ENCODE measurements at regions not wholly inside any gene's neighbourhood (a gene's known extent, or its start where the extent isn't known, plus 50 kb on each side); places are given as distances from the start of the nearest gene placed in this dataset.

DNA sequence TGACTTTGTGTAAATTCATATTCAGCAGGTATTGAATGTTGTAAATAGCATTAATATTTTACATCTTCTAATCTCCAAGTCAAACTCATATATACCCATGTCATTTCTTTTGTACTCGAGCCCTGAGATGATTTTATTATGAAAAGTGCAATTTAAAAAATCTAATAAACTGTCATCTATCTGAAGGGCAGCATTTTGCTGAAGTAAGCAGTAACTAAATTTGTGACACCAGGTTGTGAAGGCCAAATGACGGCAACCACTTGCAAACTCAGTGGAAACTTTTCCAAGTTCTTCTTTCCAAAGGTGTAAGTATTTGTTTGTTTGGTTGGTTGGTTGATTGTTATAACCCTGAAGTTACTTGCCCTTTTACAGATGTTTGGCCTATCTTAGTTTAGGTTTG, 188.3 kb downstream of the GPR37 start:
- DNase-seq (no peak), ATAC-seq (ENCODE audit: insufficient read depth, low read depth) (no peak)
- Histone ChIP-seq H3K36me3 (ENCODE audit: insufficient read depth, low read length) (no peaks in the 10 kb centered on the region), H4K20me1 (ENCODE audit: insufficient read depth, low read length) (no peaks in the 10 kb centered on the region), H3K9ac (ENCODE audit: low read depth, low read length) (no peak overlapping the region), H3K4me2 (ENCODE audit: insufficient read depth, low read length) (no peak overlapping the region), H2AFZ (ENCODE audit: low read depth, low read length) (no peak overlapping the region), H3K27me3 (ENCODE audit: insufficient read depth, low read length, poor library complexity) (no peaks in the 10 kb centered on the region), H3K27ac (ENCODE audit: low read length) (no peak overlapping the region), H3K4me1 (ENCODE audit: insufficient read depth, low read length) (no peaks in the 10 kb centered on the region), H3K79me2 (ENCODE audit: insufficient read depth, low read length) (no peaks in the 10 kb centered on the region), H3K9me3 (ENCODE audit: insufficient read depth, low read length, severe bottlenecking) (no peaks in the 10 kb centered on the region), H3K4me3 (ENCODE audit: low read depth in 1 of 2, low read length in 2 of 2) (no peak overlapping the region)
- no peak for TF ChIP-seq EZH2 (IDR thresholded peaks at IDR 0.05; ENCODE audit: borderline replicate concordance, low read depth, low read length, severe bottlenecking)
- TF ChIP-seq, protein P1, sequence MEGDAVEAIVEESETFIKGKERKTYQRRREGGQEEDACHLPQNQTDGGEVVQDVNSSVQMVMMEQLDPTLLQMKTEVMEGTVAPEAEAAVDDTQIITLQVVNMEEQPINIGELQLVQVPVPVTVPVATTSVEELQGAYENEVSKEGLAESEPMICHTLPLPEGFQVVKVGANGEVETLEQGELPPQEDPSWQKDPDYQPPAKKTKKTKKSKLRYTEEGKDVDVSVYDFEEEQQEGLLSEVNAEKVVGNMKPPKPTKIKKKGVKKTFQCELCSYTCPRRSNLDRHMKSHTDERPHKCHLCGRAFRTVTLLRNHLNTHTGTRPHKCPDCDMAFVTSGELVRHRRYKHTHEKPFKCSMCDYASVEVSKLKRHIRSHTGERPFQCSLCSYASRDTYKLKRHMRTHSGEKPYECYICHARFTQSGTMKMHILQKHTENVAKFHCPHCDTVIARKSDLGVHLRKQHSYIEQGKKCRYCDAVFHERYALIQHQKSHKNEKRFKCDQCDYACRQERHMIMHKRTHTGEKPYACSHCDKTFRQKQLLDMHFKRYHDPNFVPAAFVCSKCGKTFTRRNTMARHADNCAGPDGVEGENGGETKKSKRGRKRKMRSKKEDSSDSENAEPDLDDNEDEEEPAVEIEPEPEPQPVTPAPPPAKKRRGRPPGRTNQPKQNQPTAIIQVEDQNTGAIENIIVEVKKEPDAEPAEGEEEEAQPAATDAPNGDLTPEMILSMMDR (IDR thresholded peaks at IDR 0.05; ENCODE audit: borderline replicate concordance, extremely low read depth, low read length, poor library complexity, severe bottlenecking), result no peak

GRCh38 chr7:124575176-124575575, 190.4 kb downstream of the GPR37 start:
- H3K79me2 ChIP-seq (ENCODE audit: insufficient read depth, low read length), result no peaks in the 10 kb centered on the region
- no peaks in the 10 kb centered on the region for H3K9me3 ChIP-seq (ENCODE audit: insufficient read depth, low read length, severe bottlenecking)
- H3K27me3 ChIP-seq (ENCODE audit: insufficient read depth, low read length, poor library complexity), result no peaks in the 10 kb centered on the region
- H3K4me2 ChIP-seq (ENCODE audit: insufficient read depth, low read length), result no peak overlapping the region
- no peak overlapping the region for H3K4me3 ChIP-seq (ENCODE audit: low read depth in 1 of 2, low read length in 2 of 2)
- H3K4me1 ChIP-seq (ENCODE audit: insufficient read depth, low read length), result no peaks in the 10 kb centered on the region
- TF ChIP-seq, protein P1 (IDR thresholded peaks at IDR 0.05; ENCODE audit: borderline replicate concordance, extremely low read depth, low read length, poor library complexity, severe bottlenecking), result no peak
- TF ChIP-seq EZH2 (IDR thresholded peaks at IDR 0.05; ENCODE audit: borderline replicate concordance, low read depth, low read length, severe bottlenecking), result no peak
- H3K36me3 ChIP-seq (ENCODE audit: insufficient read depth, low read length), result no peaks in the 10 kb centered on the region
- no peak overlapping the region for H2AFZ ChIP-seq (ENCODE audit: low read depth, low read length)
- no peak overlapping the region for H3K27ac ChIP-seq (ENCODE audit: low read length)
- no peaks in the 10 kb centered on the region for H4K20me1 ChIP-seq (ENCODE audit: insufficient read depth, low read length)
- no peak overlapping the region for H3K9ac ChIP-seq (ENCODE audit: low read depth, low read length)
- DNase-seq (no peak), ATAC-seq (ENCODE audit: insufficient read depth, low read depth) (no peak)

GRCh38 chr7:124570558-124570957, 195.0 kb downstream of the GPR37 start:
- Histone ChIP-seq H3K4me2 (ENCODE audit: insufficient read depth, low read length) (no peak overlapping the region), H3K9me3 (ENCODE audit: insufficient read depth, low read length, severe bottlenecking) (no peaks in the 10 kb centered on the region), H3K9ac (ENCODE audit: low read depth, low read length) (no peak overlapping the region), H4K20me1 (ENCODE audit: insufficient read depth, low read length) (no peaks in the 10 kb centered on the region), H3K4me3 (ENCODE audit: low read depth in 1 of 2, low read length in 2 of 2) (no peak overlapping the region), H3K4me1 (ENCODE audit: insufficient read depth, low read length) (no peaks in the 10 kb centered on the region), H3K27ac (ENCODE audit: low read length) (no peak overlapping the region), H3K36me3 (ENCODE audit: insufficient read depth, low read length) (no peaks in the 10 kb centered on the region), H3K79me2 (ENCODE audit: insufficient read depth, low read length) (no peaks in the 10 kb centered on the region), H2AFZ (ENCODE audit: low read depth, low read length) (no peak overlapping the region), H3K27me3 (ENCODE audit: insufficient read depth, low read length, poor library complexity) (no peaks in the 10 kb centered on the region)
- no peak for DNase-seq
- ATAC-seq (ENCODE audit: insufficient read depth, low read depth), result no peak
- TF ChIP-seq, protein P1 (IDR thresholded peaks at IDR 0.05; ENCODE audit: borderline replicate concordance, extremely low read depth, low read length, poor library complexity, severe bottlenecking), result no peak
- TF ChIP-seq EZH2 (IDR thresholded peaks at IDR 0.05; ENCODE audit: borderline replicate concordance, low read depth, low read length, severe bottlenecking), result no peak

GRCh38 chr7:124566583-124566982, 199.0 kb downstream of the GPR37 start:
- no peak overlapping the region for H3K4me2 ChIP-seq (ENCODE audit: insufficient read depth, low read length)
- no peak for ATAC-seq (ENCODE audit: insufficient read depth, low read depth)
- H3K79me2 ChIP-seq (ENCODE audit: insufficient read depth, low read length), result no peaks in the 10 kb centered on the region
- no peak overlapping the region for H2AFZ ChIP-seq (ENCODE audit: low read depth, low read length)
- no peak for TF ChIP-seq EZH2 (IDR thresholded peaks at IDR 0.05; ENCODE audit: borderline replicate concordance, low read depth, low read length, severe bottlenecking)
- TF ChIP-seq, protein P1 (IDR thresholded peaks at IDR 0.05; ENCODE audit: borderline replicate concordance, extremely low read depth, low read length, poor library complexity, severe bottlenecking), result no peak
- no peak overlapping the region for H3K27ac ChIP-seq (ENCODE audit: low read length)
- no peaks in the 10 kb centered on the region for H3K27me3 ChIP-seq (ENCODE audit: insufficient read depth, low read length, poor library complexity)
- no peak overlapping the region for H3K9ac ChIP-seq (ENCODE audit: low read depth, low read length)
- no peak overlapping the region for H3K4me3 ChIP-seq (ENCODE audit: low read depth in 1 of 2, low read length in 2 of 2)
- H3K4me1 ChIP-seq (ENCODE audit: insufficient read depth, low read length), result no peaks in the 10 kb centered on the region
- H3K36me3 ChIP-seq (ENCODE audit: insufficient read depth, low read length), result no peaks in the 10 kb centered on the region
- no peaks in the 10 kb centered on the region for H4K20me1 ChIP-seq (ENCODE audit: insufficient read depth, low read length)
- no peaks in the 10 kb centered on the region for H3K9me3 ChIP-seq (ENCODE audit: insufficient read depth, low read length, severe bottlenecking)
- DNase-seq, result no peak
